NCI-H1436 treated with DMSO at 0.1 percent for 48 hours (cell line): ENCODE measurements at regions not wholly inside any gene's neighbourhood (a gene's known extent, or its start where the extent isn't known, plus 50 kb on each side); places are given as distances from the start of the nearest gene placed in this dataset.

Experiments
- DNase-seq: peaks from one replicate; lab custom pipeline; 2025; lab: John Stamatoyannopoulos, UW

GRCh38 chr4:169810325-169811323, 52.9 kb upstream of the HPF1 start:
- DNase-seq: peak; percentile 59

DNA sequence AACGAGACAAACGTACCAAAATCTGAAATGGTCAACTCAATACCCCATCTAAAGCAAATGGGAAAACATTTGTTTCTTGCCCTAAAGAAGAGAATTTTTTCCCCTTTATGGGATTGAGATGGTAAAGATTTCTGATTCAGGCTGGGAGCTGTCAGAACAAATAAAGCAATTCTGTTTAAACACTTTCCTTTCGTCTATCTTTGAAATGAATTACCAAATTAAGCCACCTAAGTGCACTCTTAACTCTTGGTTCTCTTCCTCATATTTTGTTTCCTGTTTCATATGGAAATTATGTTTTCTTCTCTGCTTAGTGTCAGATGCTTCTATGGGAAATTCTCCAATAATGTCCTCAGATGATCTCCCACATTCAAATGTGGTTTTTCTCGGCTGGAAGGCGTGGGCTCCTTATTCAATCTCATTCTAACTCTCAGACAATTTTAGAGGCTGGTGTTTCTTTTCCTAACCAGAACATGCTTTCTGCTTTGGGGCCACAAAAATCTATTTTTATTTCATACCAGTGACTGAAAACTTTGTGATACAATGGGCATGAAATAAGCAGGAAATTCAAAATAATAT, 50.3 kb upstream of the HPF1 start:
- no peak for DNase-seq
